Stimulated activated effector memory CD8-positive, alpha-beta T cell treated with anti-CD3 and anti-CD28 coated beads, Interleukin-12 subunit alpha, Interleukin-12 subunit beta, amount 100 ng/mL, for 72 hours (primary cell): ENCODE measurements at regions not wholly inside any gene's neighbourhood (a gene's known extent, or its start where the extent isn't known, plus 50 kb on each side); places are given as distances from the start of the nearest gene placed in this dataset.

Source experiments
- ATAC-seq: fragments of 150-1000 bp; cut with Tn5 transposase; 2 replicates; pipeline ENCODE4 v1.10.0; 2021
- DNase-seq, 2 donors: peaks; one replicate each; pipeline ENCODE4 v3.0.0; 2021 to 2022; ENCODE audit warnings: low spot score in 2 of 2
- H3K27ac Mint-ChIP-seq: one replicate; pipeline ENCODE4 v1.8.0; 2022; ENCODE audit warnings: mild to moderate bottlenecking, mixed read lengths
- H3K36me3 Mint-ChIP-seq: one replicate; pipeline ENCODE4 v1.8.0; 2022; ENCODE audit warnings: mild to moderate bottlenecking, mixed read lengths
- H3K4me1 Mint-ChIP-seq: one replicate; pipeline ENCODE4 v1.8.0; 2022; ENCODE audit warnings: mixed read lengths
- H3K4me3 Mint-ChIP-seq: one replicate; pipeline ENCODE4 v1.8.0; 2022; ENCODE audit warnings: mild to moderate bottlenecking, mixed read lengths
- H3K9me3 Mint-ChIP-seq: one replicate; pipeline ENCODE4 v1.8.0; 2022; ENCODE audit warnings: mixed read lengths

DNA sequence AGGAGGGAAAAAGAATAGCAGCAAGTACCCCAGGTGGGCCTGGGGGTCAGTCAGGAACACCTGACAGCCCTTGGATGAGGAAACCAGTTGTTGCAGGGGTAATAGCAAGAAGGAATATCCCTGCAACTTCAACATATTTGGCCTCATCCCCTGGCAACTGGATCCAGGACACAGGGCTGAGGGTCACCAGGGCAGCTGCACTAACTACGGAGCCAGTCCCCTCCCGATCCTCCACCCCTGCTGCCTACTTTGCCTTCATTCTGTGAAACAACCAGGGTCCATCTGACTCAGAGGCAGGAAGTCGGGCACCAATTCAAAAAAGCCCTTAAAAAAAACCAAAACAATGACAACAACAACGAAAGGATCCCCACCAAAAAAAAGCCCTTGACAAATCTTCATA is 52.9 kb downstream of the FRMPD3 start:
- no peak for DNase-seq
- Mint-ChIP-seq H3K36me3 (no peaks in the 10 kb centered on the region), H3K27ac (no peak overlapping the region), H3K9me3 (no peaks in the 10 kb centered on the region), H3K4me1 (peaks cover 12% of the 10 kb centered on the region), H3K4me3 (no peak overlapping the region)
- no peak for ATAC-seq

DNA sequence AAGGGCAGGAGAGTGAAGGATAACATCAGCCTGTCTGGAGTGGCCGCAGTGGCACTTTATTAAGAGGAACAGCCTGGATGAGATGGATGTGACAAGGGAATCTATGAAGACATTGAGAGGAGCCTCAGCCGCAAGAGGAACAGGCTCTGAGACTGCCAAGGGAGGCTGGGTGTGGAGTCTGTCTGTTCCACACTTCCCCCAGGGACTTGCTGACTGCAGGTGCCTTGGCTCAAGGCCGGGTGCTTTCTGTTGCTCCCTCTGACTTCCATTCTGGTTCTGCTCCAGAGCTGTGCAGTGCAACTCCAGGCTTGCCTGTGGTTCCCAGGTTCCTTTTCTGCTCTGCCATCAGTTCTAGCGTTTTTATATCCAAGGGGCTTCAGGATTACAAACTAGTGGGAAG is 54.6 kb downstream of the FRMPD3 start:
- Mint-ChIP-seq H3K9me3 (no peaks in the 10 kb centered on the region), H3K4me3 (no peak overlapping the region), H3K36me3 (no peaks in the 10 kb centered on the region), H3K4me1 (peaks cover 15% of the 10 kb centered on the region), H3K27ac (no peak overlapping the region)
- ATAC-seq, result no peak
- DNase-seq, result no peak

GRCh38 chrX:107505223-107505622 is 55.8 kb downstream of the FRMPD3 start:
- Mint-ChIP-seq H3K36me3 (no peaks in the 10 kb centered on the region), H3K4me1 (peaks cover 19% of the 10 kb centered on the region), H3K27ac (no peak overlapping the region), H3K9me3 (no peaks in the 10 kb centered on the region), H3K4me3 (no peak overlapping the region)
- ATAC-seq, result no peak
- no peak for DNase-seq

- Mint-ChIP-seq H3K4me1 (peaks cover 19% of the 10 kb centered on the region), H3K4me3 (peak overlapping the region; percentile 52), H3K9me3 (no peaks in the 10 kb centered on the region), H3K27ac (no peak overlapping the region), H3K36me3 (no peaks in the 10 kb centered on the region)
- peak; percentile 21 for ATAC-seq
- DNase-seq, result no peak
Observed at GRCh38 chrX:107506596-107507031, 57.2 kb downstream of the FRMPD3 start.

GRCh38 chrX:107507093-107507743 is 57.8 kb downstream of the FRMPD3 start:
- Mint-ChIP-seq H3K9me3 (no peaks in the 10 kb centered on the region), H3K4me1 (peaks cover 14% of the 10 kb centered on the region), H3K36me3 (peaks cover 6% of the 10 kb centered on the region), H3K27ac (no peak overlapping the region), H3K4me3 (peak overlapping the region; percentile 52)
- no peak for DNase-seq
- no peak for ATAC-seq

DNA sequence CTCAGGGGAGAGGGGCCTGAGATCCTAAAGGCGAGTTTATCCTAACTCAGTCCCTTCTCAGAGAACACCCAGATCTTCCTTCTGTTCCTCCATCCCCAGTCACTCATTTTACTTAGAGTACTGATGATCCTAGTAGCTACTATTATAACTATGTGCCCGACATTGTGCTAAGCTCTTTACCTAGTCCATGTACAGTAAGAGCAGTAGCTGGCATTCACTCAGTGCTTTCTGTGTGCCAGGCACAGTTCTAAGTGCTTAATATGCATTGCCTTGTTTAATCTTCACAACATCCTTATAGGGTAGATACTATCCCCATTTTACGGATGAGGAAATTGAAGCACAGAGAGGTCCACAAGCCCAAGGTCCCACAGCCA is 58.3 kb downstream of the FRMPD3 start:
- ATAC-seq, result no peak
- Mint-ChIP-seq H3K36me3 (peaks cover 6% of the 10 kb centered on the region), H3K9me3 (no peaks in the 10 kb centered on the region), H3K27ac (no peak overlapping the region), H3K4me1 (peaks cover 13% of the 10 kb centered on the region), H3K4me3 (no peak overlapping the region)
- DNase-seq, result no peak

- H3K4me3 Mint-ChIP-seq, result no peak overlapping the region
- ATAC-seq (no peak), DNase-seq (no peak)
- no peaks in the 10 kb centered on the region for H3K9me3 Mint-ChIP-seq
- H3K4me1 Mint-ChIP-seq, result peaks cover 13% of the 10 kb centered on the region
- H3K36me3 Mint-ChIP-seq, result peaks cover 6% of the 10 kb centered on the region
- H3K27ac Mint-ChIP-seq, result no peak overlapping the region
Observed at GRCh38 chrX:107508925-107509324, 59.5 kb downstream of the FRMPD3 start.

DNA sequence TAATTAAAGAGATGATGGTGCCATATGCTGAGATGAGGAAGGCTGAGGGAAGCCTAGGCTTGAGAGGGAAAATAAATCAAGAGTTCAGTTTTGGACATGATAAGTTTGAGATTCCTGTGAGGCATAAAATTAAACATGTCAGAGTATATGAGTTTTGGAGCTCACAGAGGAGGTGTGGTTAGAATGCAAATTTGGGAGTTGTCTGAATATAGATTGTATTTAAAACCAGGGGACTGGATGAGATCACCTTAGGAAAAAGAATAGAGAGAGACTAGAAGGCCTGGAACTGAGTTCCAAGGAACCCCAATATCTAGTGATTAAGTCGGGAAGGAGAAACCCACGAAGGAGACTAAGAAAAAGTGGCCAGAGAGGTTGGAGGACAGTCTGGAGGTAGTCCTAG is 65.5 kb downstream of the FRMPD3 start:
- DNase-seq, result no peak
- Mint-ChIP-seq H3K4me3 (no peak overlapping the region), H3K27ac (no peak overlapping the region), H3K9me3 (peaks cover 3% of the 10 kb centered on the region), H3K36me3 (peaks cover 6% of the 10 kb centered on the region), H3K4me1 (peaks cover 4% of the 10 kb centered on the region)
- ATAC-seq, result no peak

- Mint-ChIP-seq H3K4me1 (peaks cover 4% of the 10 kb centered on the region), H3K27ac (no peak overlapping the region), H3K9me3 (no peaks in the 10 kb centered on the region), H3K4me3 (no peak overlapping the region), H3K36me3 (no peaks in the 10 kb centered on the region)
- ATAC-seq, result no peak
- DNase-seq, result no peak
Observed at GRCh38 chrX:107521877-107522586, 72.6 kb downstream of the FRMPD3 start.

GRCh38 chrX:107522901-107523300 is 73.4 kb downstream of the FRMPD3 start:
- ATAC-seq, result no peak
- DNase-seq, result no peak
- no peaks in the 10 kb centered on the region for H3K36me3 Mint-ChIP-seq
- H3K4me1 Mint-ChIP-seq, result peaks cover 4% of the 10 kb centered on the region
- H3K4me3 Mint-ChIP-seq, result no peak overlapping the region
- no peaks in the 10 kb centered on the region for H3K9me3 Mint-ChIP-seq
- H3K27ac Mint-ChIP-seq, result no peak overlapping the region

GRCh38 chrX:107526141-107526540 is 76.7 kb downstream of the FRMPD3 start:
- DNase-seq, result no peak
- H3K4me3 Mint-ChIP-seq, result no peak overlapping the region
- no peaks in the 10 kb centered on the region for H3K9me3 Mint-ChIP-seq
- H3K36me3 Mint-ChIP-seq, result no peaks in the 10 kb centered on the region
- no peak overlapping the region for H3K27ac Mint-ChIP-seq
- H3K4me1 Mint-ChIP-seq, result no peaks in the 10 kb centered on the region
- no peak for ATAC-seq

GRCh38 chrX:107530141-107530540 is 80.7 kb downstream of the FRMPD3 start:
- Mint-ChIP-seq H3K9me3 (no peaks in the 10 kb centered on the region), H3K4me1 (no peaks in the 10 kb centered on the region), H3K27ac (no peak overlapping the region), H3K36me3 (no peaks in the 10 kb centered on the region), H3K4me3 (no peak overlapping the region)
- DNase-seq (no peak), ATAC-seq (no peak)

DNA sequence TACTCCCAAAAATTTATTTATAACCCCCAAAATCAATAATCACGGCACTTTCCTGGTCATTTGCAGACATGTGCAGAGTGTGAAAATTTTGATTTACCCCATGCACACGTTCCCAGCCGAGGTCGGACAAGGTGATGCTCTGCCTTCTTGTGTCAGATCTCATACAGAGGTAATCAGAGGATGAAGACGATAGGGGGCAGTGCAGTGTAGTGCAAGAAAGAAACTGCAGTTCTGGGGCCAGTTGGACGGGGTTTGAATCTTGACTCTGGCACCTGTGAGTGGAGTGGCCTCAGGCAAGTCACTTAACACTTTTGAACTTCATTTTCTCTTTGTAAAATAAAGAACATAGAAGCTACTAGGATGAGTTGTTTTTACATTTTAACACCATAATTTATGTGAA is 88.4 kb downstream of the FRMPD3 start:
- Mint-ChIP-seq H3K4me3 (no peak overlapping the region), H3K36me3 (peaks cover 6% of the 10 kb centered on the region), H3K4me1 (no peaks in the 10 kb centered on the region), H3K27ac (no peak overlapping the region), H3K9me3 (no peaks in the 10 kb centered on the region)
- ATAC-seq (peak; percentile 46), DNase-seq (peak in 1 of 2 donors; percentile 50)

- DNase-seq (no peak), ATAC-seq (no peak)
- Mint-ChIP-seq H3K4me1 (no peaks in the 10 kb centered on the region), H3K27ac (no peak overlapping the region), H3K4me3 (no peak overlapping the region), H3K9me3 (no peaks in the 10 kb centered on the region), H3K36me3 (peaks cover 6% of the 10 kb centered on the region)
Observed at GRCh38 chrX:107541244-107541643, 87.1 kb upstream of the PRPS1 start.

DNA sequence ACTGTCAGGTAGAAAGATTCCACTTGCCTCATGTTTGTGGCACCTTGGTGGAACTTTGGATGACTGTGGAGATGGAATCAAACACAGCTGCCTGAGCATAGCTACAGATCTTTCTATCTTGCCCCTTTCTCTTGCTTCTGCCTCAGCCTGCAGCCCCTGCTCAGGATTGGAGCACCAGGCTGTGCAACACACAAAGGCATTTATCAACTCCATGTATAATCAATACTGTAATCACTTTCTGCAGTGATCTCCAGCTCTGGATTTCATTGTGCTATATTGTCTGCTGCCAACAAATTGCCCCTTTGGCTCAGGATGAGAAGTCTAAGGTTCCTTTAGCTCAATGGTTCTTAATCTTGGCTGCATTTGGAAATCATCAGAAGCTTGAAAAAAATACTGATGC is 86.3 kb upstream of the PRPS1 start:
- Mint-ChIP-seq H3K9me3 (no peaks in the 10 kb centered on the region), H3K4me1 (no peaks in the 10 kb centered on the region), H3K27ac (no peak overlapping the region), H3K4me3 (no peak overlapping the region), H3K36me3 (peaks cover 2% of the 10 kb centered on the region)
- ATAC-seq (no peak), DNase-seq (no peak)

DNA sequence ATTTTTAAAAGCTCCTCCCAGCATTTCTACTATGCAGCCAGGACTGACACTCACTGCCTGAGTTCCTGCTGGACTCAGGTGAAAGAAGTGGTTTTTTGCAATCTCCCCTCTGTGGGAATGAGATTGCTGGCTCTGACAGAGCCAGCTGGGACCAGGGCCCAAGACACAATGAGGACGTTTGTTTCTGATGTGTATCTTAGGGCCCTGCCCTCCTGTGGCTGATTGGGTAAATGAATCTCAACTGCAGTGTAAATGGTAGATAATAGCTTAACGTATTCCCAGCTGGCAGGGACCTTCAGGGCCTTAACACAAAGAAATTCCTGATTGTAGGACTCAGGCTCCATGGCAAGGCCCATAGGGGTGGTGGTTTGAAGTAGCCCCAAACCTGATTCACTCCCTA is 85.8 kb upstream of the PRPS1 start:
- peak overlapping the region; percentile 58 for H3K27ac Mint-ChIP-seq
- no peaks in the 10 kb centered on the region for H3K9me3 Mint-ChIP-seq
- no peak for DNase-seq
- no peaks in the 10 kb centered on the region for H3K4me1 Mint-ChIP-seq
- H3K36me3 Mint-ChIP-seq, result no peaks in the 10 kb centered on the region
- H3K4me3 Mint-ChIP-seq, result no peak overlapping the region
- ATAC-seq, result no peak
